ENCODE measurements at regions not wholly inside any gene's neighbourhood (a gene's known extent, or its start where the extent isn't known, plus 50 kb on each side); places are given as distances from the start of the nearest gene placed in this dataset.
"Not testable (repeated sequence)": the region's sequence is repeated elsewhere in the genome, so short reads cannot be mapped to it uniquely, and the experiment has no call there.

DNA sequence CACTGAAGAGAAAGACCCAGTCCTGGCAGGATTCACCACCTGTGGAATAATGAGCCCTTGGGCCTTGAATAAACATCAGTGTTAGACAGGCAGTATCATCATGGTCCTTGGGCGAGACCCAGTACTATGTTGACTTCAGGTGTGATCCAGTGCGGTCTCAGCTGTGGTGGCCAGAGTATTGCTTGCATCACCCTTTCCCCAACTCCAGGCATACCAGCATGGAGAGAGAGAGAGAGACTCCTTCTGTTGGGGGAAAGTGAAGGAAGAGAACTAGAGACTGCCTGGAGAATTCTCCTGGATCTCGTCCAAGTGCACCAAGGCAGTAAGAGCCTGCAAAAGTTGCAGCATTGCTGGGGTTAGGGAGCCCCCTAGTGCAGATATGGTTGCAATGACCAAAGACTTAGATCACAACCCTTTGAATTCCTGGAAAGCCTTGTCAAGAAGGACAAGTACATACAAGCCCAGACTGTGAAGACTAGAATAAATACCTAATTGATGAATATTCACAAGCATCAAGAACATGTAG lies 61.1 kb upstream of the VAMP7 start:
- Mint-ChIP-seq H3K36me3 (ENCODE audit: low read depth) (no peaks in the 10 kb centered on the region), H3K4me3 (no peak overlapping the region), H3K27me3 (ENCODE audit: low read depth) (peaks cover 12% of the 10 kb centered on the region), H3K27ac (no peak overlapping the region), H3K9me3 (peaks cover 10% of the 10 kb centered on the region), H3K4me1 (ENCODE audit: low read depth) (no peaks in the 10 kb centered on the region)
- intact Hi-C loops (cut with micrococcal nuclease): loop anchor here (2.0 to 10.0 kb wide), 3 partner anchors 155 to 839 kb away; no protein-coding TSS in a partner anchor
- CTCF ChIA-PET: no interaction called here
- peak; percentile 66 for DNase-seq

DNA sequence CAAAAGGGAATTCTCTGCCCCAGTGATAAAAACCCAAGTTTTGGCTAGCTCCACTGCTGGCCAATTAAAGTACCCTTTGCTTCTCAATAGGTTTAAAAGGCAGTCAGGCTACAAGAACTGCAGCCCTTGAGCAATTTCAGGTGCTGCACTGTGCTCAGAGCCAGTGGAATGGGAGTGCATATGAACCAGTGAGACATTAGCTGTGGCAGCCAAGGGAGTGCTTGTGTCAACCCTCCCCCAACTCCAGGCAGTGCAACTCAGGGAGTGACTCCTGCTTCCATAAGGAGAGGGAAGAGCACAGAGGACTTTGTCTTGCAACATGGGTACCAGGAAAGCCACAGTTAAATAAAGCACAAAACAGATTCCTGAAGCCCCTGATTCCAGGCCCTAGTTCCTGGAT lies 61.6 kb upstream of the VAMP7 start:
- DNase-seq: no peak
- Mint-ChIP-seq H3K9me3 (peaks cover 9% of the 10 kb centered on the region), H3K4me1 (ENCODE audit: low read depth) (no peaks in the 10 kb centered on the region), H3K27ac (no peak overlapping the region), H3K27me3 (ENCODE audit: low read depth) (peaks cover 12% of the 10 kb centered on the region), H3K4me3 (no peak overlapping the region), H3K36me3 (ENCODE audit: low read depth) (no peaks in the 10 kb centered on the region)
- CTCF ChIA-PET: no interaction called here
- intact Hi-C loops (cut with micrococcal nuclease): loop anchor here (10.0 kb wide), 1 partner anchor 155 kb away; no protein-coding TSS in a partner anchor

DNA sequence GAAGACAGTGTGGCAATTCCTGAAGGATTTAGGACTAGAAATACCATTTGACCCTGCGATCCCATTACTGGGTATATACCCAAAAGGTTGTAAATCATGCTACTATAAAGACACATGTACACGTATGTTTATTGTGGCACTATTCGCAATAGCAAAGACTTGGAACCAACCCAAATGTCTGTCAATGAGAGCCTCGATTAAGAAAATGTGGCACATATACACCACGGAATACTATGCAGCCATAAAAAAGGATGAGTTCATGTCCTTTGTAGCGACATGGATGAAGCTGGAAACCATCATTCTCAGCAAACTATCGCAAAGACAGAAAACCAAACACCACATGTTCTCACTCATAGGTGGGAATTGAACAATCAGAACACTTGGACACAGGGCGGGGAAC lies 66.8 kb upstream of the VAMP7 start:
- H3K4me1 Mint-ChIP-seq (ENCODE audit: low read depth); CTCF ChIA-PET; DNase-seq; H3K36me3 Mint-ChIP-seq (ENCODE audit: low read depth); H3K4me3 Mint-ChIP-seq; H3K9me3 Mint-ChIP-seq; H3K27me3 Mint-ChIP-seq (ENCODE audit: low read depth); H3K27ac Mint-ChIP-seq: not testable (repeated sequence)
- intact Hi-C loops (cut with micrococcal nuclease): loop anchor here (10.0 kb wide), 1 partner anchor 150 kb away; no protein-coding TSS in a partner anchor

DNA sequence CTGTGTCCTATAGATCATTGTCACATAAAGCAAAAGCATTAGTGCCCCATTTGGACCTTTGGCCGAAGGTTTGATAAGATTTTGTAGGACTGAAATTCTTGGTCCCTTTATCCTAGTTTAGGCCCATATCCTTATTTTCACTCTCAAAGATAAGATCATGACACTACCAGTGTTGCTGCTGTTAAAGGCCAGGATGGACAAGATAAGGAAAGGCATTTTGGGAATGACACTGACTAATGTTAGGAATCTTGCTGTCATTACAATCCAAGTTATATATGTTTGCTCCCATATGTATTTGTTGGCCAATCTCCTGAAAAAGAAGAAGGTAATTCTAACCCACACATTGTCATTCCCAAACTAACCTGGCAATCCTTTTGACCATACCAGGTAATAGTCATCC lies 101.3 kb upstream of the VAMP7 start:
- Mint-ChIP-seq H3K36me3 (ENCODE audit: low read depth) (no peaks in the 10 kb centered on the region), H3K4me3 (no peak overlapping the region), H3K4me1 (ENCODE audit: low read depth) (no peaks in the 10 kb centered on the region), H3K9me3 (no peaks in the 10 kb centered on the region), H3K27me3 (ENCODE audit: low read depth) (no peaks in the 10 kb centered on the region), H3K27ac (no peak overlapping the region)
- CTCF ChIA-PET: no interaction called here
- no peak for DNase-seq
- intact Hi-C loops (cut with micrococcal nuclease): no loop called here

DNA sequence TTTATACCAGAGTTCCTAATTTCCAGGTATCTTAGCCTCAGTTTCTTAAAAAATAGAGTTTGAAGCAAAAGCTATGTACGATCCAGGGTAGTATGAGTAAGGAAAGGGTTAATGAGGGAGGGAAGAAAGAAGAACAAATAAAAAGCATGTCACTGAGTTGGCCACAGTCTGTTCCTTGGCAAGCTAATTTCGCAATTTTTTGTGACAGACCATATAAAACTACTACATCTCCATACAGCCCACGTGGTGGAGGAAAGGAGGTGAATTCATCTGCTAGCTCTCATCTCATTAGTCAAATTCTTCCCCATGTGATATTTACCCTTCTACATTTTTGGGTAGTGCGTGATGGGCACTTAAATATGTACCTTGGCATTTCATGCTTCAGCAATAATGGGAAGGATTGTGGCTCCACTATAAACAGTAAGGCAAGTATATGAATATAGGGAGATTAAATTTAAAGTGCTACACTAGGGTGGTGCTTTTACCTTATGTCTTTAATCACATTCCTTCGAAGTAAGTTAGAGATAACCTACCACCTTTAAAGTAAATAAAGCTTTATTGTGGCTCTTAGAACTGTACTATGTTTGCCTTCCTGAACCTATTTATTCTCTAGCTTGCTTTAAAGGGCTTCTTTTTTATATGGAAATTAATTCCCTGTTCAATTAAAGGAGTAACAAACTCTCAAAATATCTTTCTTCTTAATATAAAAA lies 102.1 kb upstream of the VAMP7 start:
- H3K27ac Mint-ChIP-seq: no peak overlapping the region
- CTCF ChIA-PET: no interaction called here
- H3K9me3 Mint-ChIP-seq: no peaks in the 10 kb centered on the region
- H3K27me3 Mint-ChIP-seq (ENCODE audit: low read depth): no peaks in the 10 kb centered on the region
- no peak for DNase-seq
- no peaks in the 10 kb centered on the region for H3K36me3 Mint-ChIP-seq (ENCODE audit: low read depth)
- H3K4me3 Mint-ChIP-seq: no peak overlapping the region
- no peaks in the 10 kb centered on the region for H3K4me1 Mint-ChIP-seq (ENCODE audit: low read depth)
- intact Hi-C loops (cut with micrococcal nuclease): no loop called here

DNA sequence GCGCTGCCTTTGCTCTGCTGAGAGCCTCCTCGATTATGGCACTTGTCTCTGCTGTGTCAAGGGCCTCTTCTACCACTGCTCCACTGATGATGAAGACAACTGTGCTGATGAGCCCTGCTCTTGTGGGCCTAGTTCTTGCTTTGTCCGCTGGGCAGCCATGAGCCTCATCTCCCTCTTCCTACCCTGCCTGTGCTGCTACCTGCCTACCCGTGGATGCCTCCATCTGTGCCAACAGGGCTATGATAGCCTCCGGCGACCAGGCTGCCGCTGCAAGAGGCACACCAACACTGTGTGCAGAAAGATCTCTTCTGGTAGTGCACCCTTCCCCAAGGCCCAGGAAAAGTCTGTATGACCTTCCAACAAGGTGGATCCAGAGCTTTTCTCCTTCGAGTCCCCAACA lies 106.8 kb upstream of the VAMP7 start:
- Mint-ChIP-seq H3K9me3 (no peaks in the 10 kb centered on the region), H3K4me3 (no peak overlapping the region)

DNA sequence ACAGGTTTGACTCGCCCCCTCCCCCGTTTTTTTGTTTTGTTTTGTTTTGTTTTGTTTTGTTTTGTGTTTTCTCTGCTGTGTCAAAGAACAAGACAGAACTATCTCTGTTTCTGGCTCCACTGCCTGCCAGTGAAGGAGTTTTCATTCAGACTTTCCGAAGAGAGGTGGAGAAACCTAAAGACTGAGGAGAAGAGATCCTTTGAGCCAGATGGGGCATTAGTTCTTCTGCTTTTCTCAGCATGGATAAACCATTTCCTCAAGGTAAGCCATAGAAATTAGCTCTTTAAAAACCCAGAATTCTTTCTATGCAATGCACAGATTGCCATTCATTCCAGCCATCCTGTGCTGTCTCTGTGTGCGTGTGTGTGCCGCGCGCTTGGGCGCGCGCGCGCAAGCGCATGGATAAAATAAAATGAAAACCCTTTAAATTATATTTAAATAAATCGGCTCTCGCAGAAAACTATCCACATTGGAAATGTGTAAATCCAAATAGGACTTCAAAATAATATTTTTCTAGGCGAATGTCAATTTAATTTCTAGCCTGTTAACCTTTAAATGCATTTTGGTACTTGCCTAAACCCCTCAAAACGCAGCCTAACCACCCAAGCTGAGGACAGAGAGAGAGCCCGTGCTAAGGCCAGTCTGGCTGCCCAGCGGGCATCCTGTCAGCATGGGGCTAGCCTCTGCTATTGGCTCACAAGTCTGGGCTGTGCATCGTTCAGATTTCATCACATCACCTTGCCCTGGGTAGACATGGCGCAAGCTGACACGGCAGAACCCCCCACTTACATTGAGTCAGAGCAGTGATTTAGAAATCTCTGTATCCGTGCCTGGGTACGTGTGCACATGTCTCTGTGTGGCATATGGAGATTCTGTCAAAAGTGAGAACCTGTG lies 113.0 kb upstream of the VAMP7 start:
- H3K27ac Mint-ChIP-seq: no peak overlapping the region
- peaks cover 2% of the 10 kb centered on the region for H3K4me1 Mint-ChIP-seq (ENCODE audit: low read depth)
- CTCF ChIA-PET: no interaction called here
- no peak for DNase-seq
- H3K9me3 Mint-ChIP-seq: no peaks in the 10 kb centered on the region
- H3K36me3 Mint-ChIP-seq (ENCODE audit: low read depth): no peaks in the 10 kb centered on the region
- H3K4me3 Mint-ChIP-seq: peak overlapping the region; percentile 77
- intact Hi-C loops (cut with micrococcal nuclease): loop anchor here (1.0 to 10.0 kb wide), 4 partner anchors 113 to 697 kb away; partner anchors contain the start of genes BRCC3, CMC4, MTCP1 and RAB39B
- H3K27me3 Mint-ChIP-seq (ENCODE audit: low read depth): no peaks in the 10 kb centered on the region

More for the DNA sequence above, 106.8 kb upstream of the VAMP7 start:
- intact Hi-C loops (cut with micrococcal nuclease): no loop called here
- Mint-ChIP-seq H3K36me3 (ENCODE audit: low read depth) (no peaks in the 10 kb centered on the region), H3K27ac (no peak overlapping the region), H3K27me3 (ENCODE audit: low read depth) (no peaks in the 10 kb centered on the region), H3K4me1 (ENCODE audit: low read depth) (no peaks in the 10 kb centered on the region)
- CTCF ChIA-PET: no interaction called here
- DNase-seq: no peak

DNA sequence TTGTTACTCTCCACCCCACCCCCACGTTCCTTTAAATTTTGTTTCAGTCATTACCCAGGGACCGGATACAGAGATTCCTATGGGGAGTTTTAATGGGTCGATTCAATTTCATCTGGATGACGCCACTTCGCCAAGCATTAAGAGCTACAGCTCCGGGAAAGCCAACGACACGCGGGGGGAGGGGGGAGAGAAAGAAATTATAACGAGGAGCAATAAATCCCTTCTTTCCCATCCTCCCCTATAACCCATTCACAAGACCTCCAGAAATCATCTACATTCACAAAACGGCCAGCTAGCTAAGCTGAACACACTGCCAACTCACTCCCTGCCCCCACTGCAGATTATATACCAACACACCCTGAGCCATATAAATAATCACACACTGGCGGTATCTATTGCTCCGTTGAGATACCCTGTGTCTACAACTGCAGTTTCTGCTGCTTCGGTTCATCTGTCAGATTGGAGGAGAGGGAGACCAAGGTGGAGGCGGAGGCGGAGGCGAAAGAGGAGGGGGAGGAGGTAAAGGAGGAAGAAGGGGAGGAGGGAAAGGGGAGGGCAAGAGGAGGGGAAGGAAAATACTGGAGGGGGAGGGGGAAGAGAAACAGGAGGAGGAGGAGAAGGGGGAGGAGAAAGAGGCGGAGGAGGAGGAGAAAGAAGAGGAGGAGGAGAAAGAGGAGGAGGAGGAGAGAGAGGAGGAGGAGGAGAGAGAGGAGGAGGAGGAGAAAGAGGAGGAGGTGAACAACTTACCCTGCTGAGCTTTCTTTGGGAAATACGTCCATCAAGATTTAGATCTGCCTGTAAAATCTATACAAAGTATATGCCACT lies 113.9 kb upstream of the VAMP7 start:
- no peaks in the 10 kb centered on the region for H3K9me3 Mint-ChIP-seq
- CTCF ChIA-PET: no interaction called here
- intact Hi-C loops (cut with micrococcal nuclease): loop anchor here (1.0 to 10.0 kb wide), 4 partner anchors 114 to 696 kb away; partner anchors contain the start of genes BRCC3, CMC4, MTCP1 and RAB39B
- peak overlapping the region; percentile 77 for H3K4me3 Mint-ChIP-seq
- H3K27me3 Mint-ChIP-seq (ENCODE audit: low read depth): no peaks in the 10 kb centered on the region
- DNase-seq: peak; percentile 61
- H3K36me3 Mint-ChIP-seq (ENCODE audit: low read depth): no peaks in the 10 kb centered on the region
- peaks cover 2% of the 10 kb centered on the region for H3K4me1 Mint-ChIP-seq (ENCODE audit: low read depth)
- no peak overlapping the region for H3K27ac Mint-ChIP-seq

DNA sequence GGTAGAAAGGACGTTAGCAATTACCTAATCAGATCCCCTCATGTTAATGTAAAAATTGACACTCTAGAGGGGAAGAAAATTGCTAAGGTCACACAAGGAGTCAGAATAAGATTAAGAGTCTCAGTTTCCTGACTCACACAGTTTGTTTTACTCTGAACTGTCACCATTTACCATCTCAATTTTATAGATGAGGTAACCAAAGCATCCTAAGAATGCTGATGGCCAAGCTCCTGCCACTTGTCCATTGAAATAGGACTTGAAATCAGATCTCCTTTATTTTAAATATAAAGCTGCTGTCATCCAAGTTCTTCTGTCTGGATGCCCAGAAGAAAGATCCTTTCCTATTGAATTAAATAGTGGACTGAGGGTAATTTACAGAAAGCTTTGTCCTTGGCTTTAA lies 114.8 kb upstream of the VAMP7 start:
- no peak overlapping the region for H3K27ac Mint-ChIP-seq
- CTCF ChIA-PET: no interaction called here
- no peaks in the 10 kb centered on the region for H3K27me3 Mint-ChIP-seq (ENCODE audit: low read depth)
- H3K4me3 Mint-ChIP-seq: no peak overlapping the region
- peaks cover 5% of the 10 kb centered on the region for H3K9me3 Mint-ChIP-seq
- DNase-seq: no peak
- peaks cover 2% of the 10 kb centered on the region for H3K4me1 Mint-ChIP-seq (ENCODE audit: low read depth)
- intact Hi-C loops (cut with micrococcal nuclease): loop anchor here (2.0 to 10.0 kb wide), 3 partner anchors 154 to 696 kb away; partner anchors contain the start of genes BRCC3, CMC4, MTCP1 and RAB39B
- H3K36me3 Mint-ChIP-seq (ENCODE audit: low read depth): peaks cover 2% of the 10 kb centered on the region

DNA sequence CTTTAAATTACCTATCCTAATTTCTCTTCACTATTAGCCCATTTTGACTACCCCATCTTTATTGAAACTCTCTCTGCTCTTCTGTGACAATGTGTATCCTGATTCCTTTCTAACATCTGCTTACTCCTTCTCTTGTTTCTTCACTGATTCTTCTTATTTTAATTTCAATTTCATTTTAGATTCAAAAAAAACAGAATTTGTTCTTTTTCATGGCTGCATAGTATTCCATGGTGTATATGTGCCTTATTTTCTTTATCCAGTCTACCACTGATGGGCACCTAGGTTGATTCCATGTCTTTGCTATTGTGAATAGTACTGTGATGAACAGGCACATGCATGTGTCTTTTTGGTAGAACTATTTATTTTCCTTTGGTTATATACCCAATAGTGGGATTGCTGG lies 120.0 kb upstream of the VAMP7 start:
- peaks cover 2% of the 10 kb centered on the region for H3K36me3 Mint-ChIP-seq (ENCODE audit: low read depth)
- intact Hi-C loops (cut with micrococcal nuclease): loop anchor here (10.0 kb wide), 1 partner anchor 496 kb away; the partner anchor contains the start of gene RAB39B
- H3K27me3 Mint-ChIP-seq (ENCODE audit: low read depth): no peaks in the 10 kb centered on the region

DNA sequence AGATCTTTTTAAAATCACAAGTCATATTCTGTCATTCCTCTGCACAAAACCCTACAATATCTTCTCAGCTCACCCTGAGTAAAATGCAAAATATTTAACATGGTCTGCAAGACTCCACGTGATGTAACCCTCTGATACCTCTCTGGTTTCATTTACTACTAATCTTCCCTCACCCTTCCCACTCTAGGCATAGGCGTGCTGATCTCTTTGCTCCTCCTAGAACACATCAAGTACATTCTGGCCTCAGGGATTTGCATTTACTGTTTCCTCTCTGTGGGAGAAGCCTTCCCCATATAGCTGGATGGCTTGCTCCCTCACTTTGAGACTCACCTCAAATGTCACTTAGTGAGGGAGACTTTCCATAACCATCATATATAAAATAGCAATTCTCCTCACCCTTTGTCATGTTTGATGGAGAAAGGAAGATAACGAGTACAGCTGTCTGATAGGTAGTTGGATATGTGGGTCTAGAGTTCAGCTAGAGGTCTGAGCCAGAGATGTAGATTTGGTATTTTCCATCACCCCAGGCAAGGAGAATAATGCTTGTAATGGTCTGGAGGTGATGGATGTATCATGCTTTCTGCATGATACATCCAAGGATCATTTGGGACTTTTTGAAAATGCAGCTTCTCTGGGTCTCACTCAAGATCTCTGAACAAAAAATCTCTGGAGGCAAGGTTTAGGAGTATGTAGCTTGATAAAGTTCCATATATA lies 123.9 kb upstream of the VAMP7 start:
- Mint-ChIP-seq H3K9me3 (peaks cover 8% of the 10 kb centered on the region), H3K27me3 (ENCODE audit: low read depth) (no peaks in the 10 kb centered on the region), H3K4me1 (ENCODE audit: low read depth) (no peaks in the 10 kb centered on the region), H3K36me3 (ENCODE audit: low read depth) (peaks cover 2% of the 10 kb centered on the region), H3K27ac (no peak overlapping the region), H3K4me3 (no peak overlapping the region)
- no peak for DNase-seq
- intact Hi-C loops (cut with micrococcal nuclease): no loop called here
- CTCF ChIA-PET: no interaction called here

More for the DNA sequence above, 120.0 kb upstream of the VAMP7 start:
- no peak overlapping the region for H3K4me3 Mint-ChIP-seq
- peaks cover 8% of the 10 kb centered on the region for H3K9me3 Mint-ChIP-seq
- H3K27ac Mint-ChIP-seq: no peak overlapping the region
- CTCF ChIA-PET: no interaction called here
- no peaks in the 10 kb centered on the region for H3K4me1 Mint-ChIP-seq (ENCODE audit: low read depth)
- DNase-seq: no peak
